ENCODE measurements at regions not wholly inside any gene's neighbourhood (a gene's known extent, or its start where the extent isn't known, plus 50 kb on each side); places are given as distances from the start of the nearest gene placed in this dataset.

GRCh38 chr9:17083258-17083657 is 51.6 kb upstream of the CNTLN start:
- TF ChIP-seq FOXP2 (optimal IDR thresholded peaks at IDR 0.05; ENCODE audit: borderline replicate concordance, extremely low read depth, extremely low read length, insufficient read depth) (no peak), TAF1 (IDR thresholded peaks at IDR 0.05; ENCODE audit: borderline replicate concordance, insufficient read depth, low read length) (no peak), POLR2AphosphoS5 (IDR thresholded peaks at IDR 0.05; ENCODE audit: low read depth, low read length) (no peak), SIN3A (IDR thresholded peaks at IDR 0.05; ENCODE audit: borderline replicate concordance, insufficient read depth, low read length) (no peak)
- TF ChIP-seq, protein P1, sequence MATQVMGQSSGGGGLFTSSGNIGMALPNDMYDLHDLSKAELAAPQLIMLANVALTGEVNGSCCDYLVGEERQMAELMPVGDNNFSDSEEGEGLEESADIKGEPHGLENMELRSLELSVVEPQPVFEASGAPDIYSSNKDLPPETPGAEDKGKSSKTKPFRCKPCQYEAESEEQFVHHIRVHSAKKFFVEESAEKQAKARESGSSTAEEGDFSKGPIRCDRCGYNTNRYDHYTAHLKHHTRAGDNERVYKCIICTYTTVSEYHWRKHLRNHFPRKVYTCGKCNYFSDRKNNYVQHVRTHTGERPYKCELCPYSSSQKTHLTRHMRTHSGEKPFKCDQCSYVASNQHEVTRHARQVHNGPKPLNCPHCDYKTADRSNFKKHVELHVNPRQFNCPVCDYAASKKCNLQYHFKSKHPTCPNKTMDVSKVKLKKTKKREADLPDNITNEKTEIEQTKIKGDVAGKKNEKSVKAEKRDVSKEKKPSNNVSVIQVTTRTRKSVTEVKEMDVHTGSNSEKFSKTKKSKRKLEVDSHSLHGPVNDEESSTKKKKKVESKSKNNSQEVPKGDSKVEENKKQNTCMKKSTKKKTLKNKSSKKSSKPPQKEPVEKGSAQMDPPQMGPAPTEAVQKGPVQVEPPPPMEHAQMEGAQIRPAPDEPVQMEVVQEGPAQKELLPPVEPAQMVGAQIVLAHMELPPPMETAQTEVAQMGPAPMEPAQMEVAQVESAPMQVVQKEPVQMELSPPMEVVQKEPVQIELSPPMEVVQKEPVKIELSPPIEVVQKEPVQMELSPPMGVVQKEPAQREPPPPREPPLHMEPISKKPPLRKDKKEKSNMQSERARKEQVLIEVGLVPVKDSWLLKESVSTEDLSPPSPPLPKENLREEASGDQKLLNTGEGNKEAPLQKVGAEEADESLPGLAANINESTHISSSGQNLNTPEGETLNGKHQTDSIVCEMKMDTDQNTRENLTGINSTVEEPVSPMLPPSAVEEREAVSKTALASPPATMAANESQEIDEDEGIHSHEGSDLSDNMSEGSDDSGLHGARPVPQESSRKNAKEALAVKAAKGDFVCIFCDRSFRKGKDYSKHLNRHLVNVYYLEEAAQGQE (IDR thresholded peaks at IDR 0.05; ENCODE audit: insufficient read depth in 1 of 2, low read depth in 2 of 2, low read length in 2 of 2): no peak

- TF ChIP-seq FOXP2 (optimal IDR thresholded peaks at IDR 0.05; ENCODE audit: borderline replicate concordance, extremely low read depth, extremely low read length, insufficient read depth) (no peak), SIN3A (IDR thresholded peaks at IDR 0.05; ENCODE audit: borderline replicate concordance, insufficient read depth, low read length) (no peak), TAF1 (IDR thresholded peaks at IDR 0.05; ENCODE audit: borderline replicate concordance, insufficient read depth, low read length) (no peak), POLR2AphosphoS5 (IDR thresholded peaks at IDR 0.05; ENCODE audit: low read depth, low read length) (no peak)
- TF ChIP-seq, protein P1 (IDR thresholded peaks at IDR 0.05; ENCODE audit: insufficient read depth in 1 of 2, low read depth in 2 of 2, low read length in 2 of 2): no peak
These were observed 52.3 kb upstream of the CNTLN start for GRCh38 chr9:17082343-17083064.

DNA sequence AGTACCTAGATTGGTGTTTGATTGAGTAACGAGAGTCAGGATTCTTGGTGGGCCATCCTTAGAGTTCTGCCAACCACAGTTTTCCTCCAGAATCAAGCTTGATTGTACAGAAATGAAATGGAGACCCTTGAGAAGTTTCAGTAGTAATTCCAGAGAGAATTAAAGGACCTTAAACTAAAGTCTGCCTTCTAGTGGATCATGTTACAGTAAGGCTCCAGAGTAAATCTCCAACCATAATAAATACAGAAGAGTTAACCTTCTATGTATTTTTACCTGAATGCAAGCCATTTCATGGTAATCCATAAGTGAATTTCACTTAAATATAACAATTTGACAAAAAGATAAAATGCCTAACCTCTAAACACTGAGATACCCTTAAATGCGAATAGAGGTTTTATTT is 53.0 kb upstream of the CNTLN start:
- no peak for TF ChIP-seq TAF1 (IDR thresholded peaks at IDR 0.05; ENCODE audit: borderline replicate concordance, insufficient read depth, low read length)
- TF ChIP-seq, protein P1 (IDR thresholded peaks at IDR 0.05; ENCODE audit: insufficient read depth in 1 of 2, low read depth in 2 of 2, low read length in 2 of 2): no peak
- TF ChIP-seq POLR2AphosphoS5 (IDR thresholded peaks at IDR 0.05; ENCODE audit: low read depth, low read length): no peak
- TF ChIP-seq FOXP2 (optimal IDR thresholded peaks at IDR 0.05; ENCODE audit: borderline replicate concordance, extremely low read depth, extremely low read length, insufficient read depth): no peak
- no peak for TF ChIP-seq SIN3A (IDR thresholded peaks at IDR 0.05; ENCODE audit: borderline replicate concordance, insufficient read depth, low read length)

- no peak for TF ChIP-seq POLR2AphosphoS5 (IDR thresholded peaks at IDR 0.05; ENCODE audit: low read depth, low read length)
These were observed 53.5 kb upstream of the CNTLN start for GRCh38 chr9:17081351-17081750.

- TF ChIP-seq SIN3A (IDR thresholded peaks at IDR 0.05; ENCODE audit: borderline replicate concordance, insufficient read depth, low read length): no peak
- TF ChIP-seq TAF1 (IDR thresholded peaks at IDR 0.05; ENCODE audit: borderline replicate concordance, insufficient read depth, low read length): no peak
- no peak for TF ChIP-seq FOXP2 (optimal IDR thresholded peaks at IDR 0.05; ENCODE audit: borderline replicate concordance, extremely low read depth, extremely low read length, insufficient read depth)
These were observed 58.9 kb upstream of the CNTLN start for GRCh38 chr9:17075758-17076485.

DNA sequence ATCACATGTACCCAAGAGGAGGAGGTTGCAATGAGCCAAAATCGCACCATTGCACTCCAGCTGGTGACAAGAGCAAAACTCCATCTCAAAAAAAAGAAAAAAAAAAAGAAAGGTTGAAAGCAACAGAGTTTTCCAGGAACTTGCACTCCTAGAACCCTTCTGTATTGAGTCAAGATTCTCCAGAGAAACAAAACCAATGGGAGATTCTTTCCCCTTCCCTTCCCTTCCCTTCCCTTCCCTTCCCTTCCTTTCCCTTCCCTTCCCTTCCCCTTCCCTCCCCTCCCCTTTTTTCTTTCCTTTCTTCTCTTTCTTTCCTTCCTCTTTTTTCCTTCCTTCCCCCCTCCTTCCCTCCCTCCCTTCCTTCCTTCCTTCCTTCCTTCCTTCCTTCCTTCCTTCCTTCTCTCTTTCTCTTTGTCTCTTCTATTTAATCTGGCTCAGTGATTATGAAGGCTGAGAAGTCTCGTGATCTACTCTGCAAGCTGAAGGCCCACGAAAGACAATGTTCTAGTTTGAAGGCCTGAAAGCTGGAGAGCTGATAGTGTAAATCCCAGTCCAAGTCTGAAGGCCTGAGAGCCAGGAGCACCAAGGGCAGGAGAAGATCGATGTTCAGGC is 59.6 kb upstream of the CNTLN start:
- no peak for TF ChIP-seq TAF1 (IDR thresholded peaks at IDR 0.05; ENCODE audit: borderline replicate concordance, insufficient read depth, low read length)
- TF ChIP-seq, protein P1 (IDR thresholded peaks at IDR 0.05; ENCODE audit: insufficient read depth in 1 of 2, low read depth in 2 of 2, low read length in 2 of 2): no peak
- no peak for TF ChIP-seq SIN3A (IDR thresholded peaks at IDR 0.05; ENCODE audit: borderline replicate concordance, insufficient read depth, low read length)
- TF ChIP-seq FOXP2 (optimal IDR thresholded peaks at IDR 0.05; ENCODE audit: borderline replicate concordance, extremely low read depth, extremely low read length, insufficient read depth): no peak
- no peak for TF ChIP-seq POLR2AphosphoS5 (IDR thresholded peaks at IDR 0.05; ENCODE audit: low read depth, low read length)
